SU-DHL-6 (cell line): ENCODE measurements at regions not wholly inside any gene's neighbourhood (a gene's known extent, or its start where the extent isn't known, plus 50 kb on each side); places are given as distances from the start of the nearest gene placed in this dataset.

Source experiments
- H2AFZ ChIP-seq: fragments of 200-600 bp; sonication (generic); 2 replicates; pipeline ENCODE4 v1.6.1; 2014; ENCODE audit warnings: low read depth, mild to moderate bottlenecking, moderate library complexity, mixed read lengths, antibody characterized with exemption, low read length; ENCODE audit not compliant: severe bottlenecking
- H3F3A ChIP-seq: fragments of 200-600 bp; shearing (Covaris generic); 2 replicates; pipeline ENCODE4 v1.6.0; 2016; ENCODE audit warnings: antibody characterized with exemption, mild to moderate bottlenecking; ENCODE audit not compliant: insufficient read depth
- H3K27ac ChIP-seq: fragments of 200-600 bp; sonication (generic); 2 replicates; pipeline ENCODE4 v1.5.1; 2016; ENCODE audit warnings: low read depth, mild to moderate bottlenecking, low read length, moderate library complexity, mixed read lengths
- H3K27me3 ChIP-seq: fragments of 200-600 bp; sonication (generic), shearing (Covaris generic); 2 replicates; pipeline ENCODE4 v1.6.0; 2014; ENCODE audit warnings: mild to moderate bottlenecking, low read length
- H3K36me3 ChIP-seq: fragments of 200-600 bp; sonication (generic); 2 replicates; pipeline ENCODE4 v1.6.1; 2014; ENCODE audit warnings: mild to moderate bottlenecking, low read length, mixed read lengths
- H3K4me2 ChIP-seq: fragments of 300-600, 200-600 bp; shearing (Covaris generic), sonication (generic); 2 replicates; pipeline ENCODE4 v1.6.0; 2014; ENCODE audit warnings: low read length, low read depth, mild to moderate bottlenecking; ENCODE audit not compliant: poor library complexity, severe bottlenecking
- H3K4me3 ChIP-seq: fragments of 200-600 bp; sonication (generic); 2 replicates; pipeline ENCODE4 v1.5.1; 2014; ENCODE audit warnings: antibody characterized with exemption, low read length, mild to moderate bottlenecking, mixed read lengths; ENCODE audit not compliant: insufficient read depth, poor library complexity, severe bottlenecking
- H3K79me2 ChIP-seq: fragments of 200-600 bp; sonication (generic); 2 replicates; pipeline ENCODE4 v1.6.1; 2014; ENCODE audit warnings: mild to moderate bottlenecking, low read length, moderate library complexity; ENCODE audit not compliant: insufficient read depth
- H3K9ac ChIP-seq: fragments of 200-600 bp; sonication (generic); 2 replicates; pipeline ENCODE4 v1.7.0; 2014; ENCODE audit warnings: mild to moderate bottlenecking, low read length
- H3K9me2 ChIP-seq: fragments of 200-600 bp; sonication (generic); replicated peaks from 2 replicates; pipeline ENCODE4 v1.6.1; 2014; ENCODE audit warnings: low read length; ENCODE audit not compliant: insufficient read depth
- H3K9me3 ChIP-seq: fragments of 200-600 bp; sonication (generic); 2 replicates; pipeline ENCODE4 v1.6.1; 2014; ENCODE audit warnings: low read length, mixed read lengths; ENCODE audit not compliant: insufficient read depth
- H4K20me1 ChIP-seq: fragments of 200-600 bp; sonication (generic); 2 replicates; pipeline ENCODE4 v1.6.1; 2014; ENCODE audit warnings: low read depth, mild to moderate bottlenecking, antibody characterized with exemption, low read length, moderate library complexity, mixed read lengths
- CTCF ChIP-seq: fragments of 200-600 bp; sonication (generic); IDR thresholded peaks from one replicate; pipeline ENCODE4 v1.5.1; 2017; ENCODE audit warnings: antibody characterized with exemption, mild to moderate bottlenecking, low read length, moderate library complexity; ENCODE audit not compliant: insufficient read depth, poor library complexity, severe bottlenecking
- EZH2phosphoT487 ChIP-seq: fragments of 200-600 bp; sonication (generic), shearing (Covaris generic); conservative IDR thresholded peaks from 2 replicates; pipeline ENCODE4 v1.6.1; 2018; ENCODE audit warnings: mild to moderate bottlenecking, antibody characterized with exemption, low read length, moderate library complexity, mixed read lengths

GRCh38 chr1:43108080-43108479 is 64.0 kb downstream of the EBNA1BP2 start:
- H3K9me3 ChIP-seq: no peaks in the 10 kb centered on the region; the same call in 1 of the 2 replicates
- H3K9ac ChIP-seq: no peak overlapping the region
- H3K36me3 ChIP-seq: no peaks in the 10 kb centered on the region
- TF ChIP-seq EZH2phosphoT487 (no peak), CTCF (no peak)
- H3K4me2 ChIP-seq: no peak overlapping the region
- H3K27ac ChIP-seq: no peak overlapping the region
- H3K4me3 ChIP-seq: no peak overlapping the region
- no peaks in the 10 kb centered on the region for H3K79me2 ChIP-seq
- H2AFZ ChIP-seq: no peak overlapping the region
- no peaks in the 10 kb centered on the region for H4K20me1 ChIP-seq
- no peaks in the 10 kb centered on the region for H3F3A ChIP-seq
- no peaks in the 10 kb centered on the region for H3K9me2 ChIP-seq
- H3K27me3 ChIP-seq: no peaks in the 10 kb centered on the region

GRCh38 chr1:43107664-43108063 is 64.4 kb downstream of the EBNA1BP2 start:
- Histone ChIP-seq H3K79me2 (no peaks in the 10 kb centered on the region), H3K4me2 (no peak overlapping the region), H3K27me3 (no peaks in the 10 kb centered on the region), H3K27ac (no peak overlapping the region), H2AFZ (no peak overlapping the region), H3K9me2 (no peaks in the 10 kb centered on the region), H3K36me3 (no peaks in the 10 kb centered on the region), H3K9ac (no peak overlapping the region), H3F3A (no peaks in the 10 kb centered on the region), H3K4me3 (no peak overlapping the region), H3K9me3 (no peaks in the 10 kb centered on the region; the same call in 1 of the 2 replicates), H4K20me1 (no peaks in the 10 kb centered on the region)
- TF ChIP-seq CTCF: no peak
- no peak for TF ChIP-seq EZH2phosphoT487

GRCh38 chr1:43104027-43104763 is 67.9 kb downstream of the EBNA1BP2 start:
- peaks cover 10% of the 10 kb centered on the region for H3K9me3 ChIP-seq
- H3K9ac ChIP-seq: no peak overlapping the region
- H2AFZ ChIP-seq: no peak overlapping the region
- H3K27ac ChIP-seq: no peak overlapping the region
- no peak overlapping the region for H3K4me3 ChIP-seq
- no peaks in the 10 kb centered on the region for H4K20me1 ChIP-seq
- H3K27me3 ChIP-seq: no peaks in the 10 kb centered on the region
- H3K4me2 ChIP-seq: no peak overlapping the region
- no peaks in the 10 kb centered on the region for H3K36me3 ChIP-seq
- no peaks in the 10 kb centered on the region for H3K79me2 ChIP-seq
- H3K9me2 ChIP-seq: no peaks in the 10 kb centered on the region
- TF ChIP-seq EZH2phosphoT487: no peak
- TF ChIP-seq CTCF: no peak
- no peaks in the 10 kb centered on the region for H3F3A ChIP-seq
